OCI-LY3 (cell line): ENCODE measurements at regions not wholly inside any gene's neighbourhood (a gene's known extent, or its start where the extent isn't known, plus 50 kb on each side); places are given as distances from the start of the nearest gene placed in this dataset.

ENCODE experiments used
- EZH2phosphoT487 ChIP-seq: fragments of 200-600 bp; shearing (Covaris generic); IDR thresholded peaks from 2 replicates; pipeline ENCODE4 v1.6.1; 2018; ENCODE audit warnings: antibody characterized with exemption, mixed run types, low read depth
- TF ChIP-seq, protein P1 (sequence below): fragments of 200-600, 300-600 bp; sonication (generic); IDR thresholded peaks from 2 replicates; pipeline ENCODE4 v1.5.1; 2014; ENCODE audit warnings: antibody characterized with exemption, low read length, low read depth

GRCh38 chr5:67934976-67935375 is 280.6 kb upstream of the PIK3R1 start:
- TF ChIP-seq, protein P1, sequence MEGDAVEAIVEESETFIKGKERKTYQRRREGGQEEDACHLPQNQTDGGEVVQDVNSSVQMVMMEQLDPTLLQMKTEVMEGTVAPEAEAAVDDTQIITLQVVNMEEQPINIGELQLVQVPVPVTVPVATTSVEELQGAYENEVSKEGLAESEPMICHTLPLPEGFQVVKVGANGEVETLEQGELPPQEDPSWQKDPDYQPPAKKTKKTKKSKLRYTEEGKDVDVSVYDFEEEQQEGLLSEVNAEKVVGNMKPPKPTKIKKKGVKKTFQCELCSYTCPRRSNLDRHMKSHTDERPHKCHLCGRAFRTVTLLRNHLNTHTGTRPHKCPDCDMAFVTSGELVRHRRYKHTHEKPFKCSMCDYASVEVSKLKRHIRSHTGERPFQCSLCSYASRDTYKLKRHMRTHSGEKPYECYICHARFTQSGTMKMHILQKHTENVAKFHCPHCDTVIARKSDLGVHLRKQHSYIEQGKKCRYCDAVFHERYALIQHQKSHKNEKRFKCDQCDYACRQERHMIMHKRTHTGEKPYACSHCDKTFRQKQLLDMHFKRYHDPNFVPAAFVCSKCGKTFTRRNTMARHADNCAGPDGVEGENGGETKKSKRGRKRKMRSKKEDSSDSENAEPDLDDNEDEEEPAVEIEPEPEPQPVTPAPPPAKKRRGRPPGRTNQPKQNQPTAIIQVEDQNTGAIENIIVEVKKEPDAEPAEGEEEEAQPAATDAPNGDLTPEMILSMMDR = no peak
- TF ChIP-seq EZH2phosphoT487 = no peak
